Fibroblast of gingiva (primary cell): ENCODE measurements at regions not wholly inside any gene's neighbourhood (a gene's known extent, or its start where the extent isn't known, plus 50 kb on each side); places are given as distances from the start of the nearest gene placed in this dataset.
A peak's percentile ranks its signal among the peaks of the same experiment; 100 is the strongest.

Experiments used
- DNase-seq: peaks from one replicate; pipeline ENCODE4 v3.0.0-alpha.2; 2011; ENCODE audit warnings: low read depth

- DNase-seq: no peak
Measured at GRCh38 chr10:118501171-118501570, 94.3 kb downstream of the PRLHR start.

DNA sequence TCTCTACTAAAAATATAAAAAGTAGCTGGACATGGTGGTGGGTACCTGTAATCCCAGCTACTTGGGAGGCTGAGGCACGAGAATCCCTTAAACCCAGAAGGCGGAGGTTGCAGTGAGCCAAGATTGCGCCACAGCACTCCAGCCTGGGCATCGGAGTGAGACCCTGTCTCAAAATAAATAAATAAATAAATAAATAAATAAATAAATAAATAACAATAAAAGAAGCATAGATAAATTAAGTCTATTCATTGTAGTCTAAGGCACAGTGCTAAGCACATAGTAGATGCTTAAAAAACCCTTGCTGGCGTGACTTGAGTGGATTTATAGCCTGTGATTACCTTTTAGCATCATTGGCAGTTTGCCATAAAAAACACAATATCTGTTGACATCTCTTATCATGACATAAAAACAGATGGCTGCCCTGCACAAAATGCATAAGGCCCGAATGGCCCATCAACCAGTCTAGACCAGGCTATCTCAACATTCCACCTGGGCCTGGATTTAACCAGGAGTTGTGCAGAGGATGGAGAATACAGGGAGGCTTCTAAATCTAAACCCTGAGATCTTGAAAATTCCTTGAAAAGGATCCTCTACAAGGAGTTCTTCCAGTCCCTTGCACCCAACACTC lies 94.9 kb downstream of the PRLHR start:
- DNase-seq: no peak

GRCh38 chr10:118499186-118499585 lies 96.3 kb downstream of the PRLHR start:
- no peak for DNase-seq

GRCh38 chr10:118498623-118499022 lies 96.8 kb downstream of the PRLHR start:
- DNase-seq: no peak

DNA sequence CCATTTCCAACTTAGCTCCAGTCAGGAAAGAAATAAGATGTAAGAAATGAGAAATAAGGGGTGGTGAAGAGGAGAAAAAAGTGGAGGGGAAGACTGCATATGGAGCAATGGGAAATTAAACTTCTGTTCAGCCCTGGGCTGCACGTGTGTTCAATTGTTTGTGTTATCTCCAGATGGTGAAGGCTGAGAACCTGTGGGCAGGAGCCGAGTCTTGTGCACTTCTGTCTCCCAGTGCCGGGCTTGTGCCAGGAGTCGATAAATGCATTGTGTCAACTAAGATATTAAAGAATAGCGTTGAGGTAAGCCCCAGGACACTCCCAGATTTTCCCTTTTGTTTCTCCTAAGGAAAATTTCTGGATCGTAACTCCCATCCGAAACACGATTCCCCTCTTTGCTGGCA lies 98.2 kb downstream of the PRLHR start:
- DNase-seq: no peak

- DNase-seq: no peak
Measured at GRCh38 chr10:118496525-118496924, 98.9 kb downstream of the PRLHR start.

DNA sequence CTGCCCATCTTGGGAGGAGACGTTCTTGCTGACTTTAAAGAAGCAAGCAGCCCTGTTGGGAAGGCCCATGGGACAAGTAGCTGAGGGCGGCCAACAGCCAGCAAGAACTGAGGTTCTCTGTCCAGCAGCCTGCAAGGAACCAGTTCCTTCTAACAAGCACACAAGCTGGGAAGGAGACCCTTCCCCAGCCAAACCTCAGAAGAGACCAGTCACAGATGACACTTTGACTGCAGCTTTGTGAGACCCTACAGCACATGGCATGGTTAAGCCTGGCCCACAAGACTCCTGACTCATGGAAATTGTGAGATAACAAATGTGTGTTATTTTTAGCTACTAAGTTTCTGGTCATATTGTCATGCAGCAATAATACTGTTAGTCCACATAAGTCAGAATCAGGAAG lies 99.9 kb downstream of the PRLHR start:
- DNase-seq: no peak

- DNase-seq: no peak
Measured at GRCh38 chr10:118491055-118491454, 104.4 kb downstream of the PRLHR start.

DNA sequence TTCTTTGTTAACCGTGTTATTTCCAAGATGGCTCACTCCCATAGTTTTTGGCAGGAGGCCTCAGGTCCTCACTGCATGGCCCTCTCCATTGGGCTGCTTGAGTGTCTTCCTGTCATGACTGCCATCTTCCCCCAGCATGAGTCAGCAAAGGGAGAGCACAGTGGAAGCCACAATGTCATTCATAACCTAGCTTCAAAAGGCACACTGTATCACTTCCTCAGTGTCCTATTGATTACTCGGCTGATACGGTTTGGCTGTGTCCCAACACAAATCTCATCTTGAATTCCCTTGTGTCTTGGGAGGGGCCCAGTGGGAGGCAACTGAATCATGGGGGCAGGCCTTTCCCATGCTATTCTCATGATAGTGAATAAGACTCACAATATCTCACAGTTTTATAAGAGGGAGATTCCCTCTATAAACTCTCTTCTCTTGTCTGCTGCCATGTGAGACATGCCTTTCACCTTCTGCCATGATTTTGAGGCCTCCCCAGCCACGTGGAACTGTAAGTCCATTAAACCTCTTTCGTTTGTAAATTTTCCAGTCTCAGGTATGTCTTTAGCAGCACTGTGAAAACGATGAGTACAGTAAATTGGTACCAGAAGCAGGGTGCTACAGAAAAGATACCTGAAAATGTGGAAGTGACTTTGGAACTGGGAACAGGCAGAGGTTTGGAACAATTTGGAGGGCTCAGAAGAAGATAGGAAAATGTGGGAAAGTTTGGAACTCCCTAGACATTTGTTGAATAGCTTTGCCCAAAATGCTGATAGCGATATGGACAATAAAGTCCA lies 106.5 kb downstream of the PRLHR start:
- no peak for DNase-seq

DNA sequence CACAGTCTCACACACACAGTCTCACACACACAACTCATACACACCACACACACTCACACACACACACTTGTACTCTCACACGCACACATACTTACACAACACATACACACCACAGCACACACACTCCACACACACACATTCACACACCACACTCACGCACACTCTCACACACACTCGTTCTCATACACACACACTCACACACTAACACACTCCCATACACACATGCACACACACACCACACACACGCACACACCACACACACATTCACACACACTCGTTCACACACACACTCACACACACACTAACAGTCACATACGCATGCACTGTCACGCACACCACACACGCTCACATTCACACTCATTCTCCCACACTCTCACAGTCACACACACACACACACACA lies 109.8 kb downstream of the PRLHR start:
- DNase-seq: no peak

GRCh38 chr10:118484152-118484871 lies 111.1 kb downstream of the PRLHR start:
- DNase-seq: no peak

- DNase-seq: no peak
Measured at GRCh38 chr10:118483496-118483895, 112.0 kb downstream of the PRLHR start.

- DNase-seq: no peak
Measured at GRCh38 chr10:118482393-118483331, 112.8 kb downstream of the PRLHR start.

- DNase-seq: no peak
Measured at GRCh38 chr10:118481871-118482270, 113.6 kb downstream of the PRLHR start.

DNA sequence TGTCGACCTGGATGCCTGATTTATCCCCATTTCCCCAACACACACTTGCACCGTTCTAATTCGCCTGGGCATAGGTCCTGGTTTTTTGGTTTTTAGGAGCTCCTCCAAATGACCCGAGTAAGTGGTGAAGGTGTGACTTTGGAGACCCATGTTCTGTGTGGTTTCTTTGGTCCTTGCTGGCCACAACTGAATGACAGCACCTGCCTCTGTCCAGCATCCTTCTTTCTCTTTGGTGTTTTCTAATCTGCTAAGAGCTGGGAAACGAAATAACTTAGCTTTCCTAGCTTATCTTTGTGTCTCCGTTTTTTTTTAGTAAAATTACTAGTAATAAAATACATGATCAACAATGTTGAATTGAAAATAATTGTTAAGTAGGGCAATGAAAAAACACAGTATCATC lies 120.2 kb downstream of the PRLHR start:
- no peak for DNase-seq

DNA sequence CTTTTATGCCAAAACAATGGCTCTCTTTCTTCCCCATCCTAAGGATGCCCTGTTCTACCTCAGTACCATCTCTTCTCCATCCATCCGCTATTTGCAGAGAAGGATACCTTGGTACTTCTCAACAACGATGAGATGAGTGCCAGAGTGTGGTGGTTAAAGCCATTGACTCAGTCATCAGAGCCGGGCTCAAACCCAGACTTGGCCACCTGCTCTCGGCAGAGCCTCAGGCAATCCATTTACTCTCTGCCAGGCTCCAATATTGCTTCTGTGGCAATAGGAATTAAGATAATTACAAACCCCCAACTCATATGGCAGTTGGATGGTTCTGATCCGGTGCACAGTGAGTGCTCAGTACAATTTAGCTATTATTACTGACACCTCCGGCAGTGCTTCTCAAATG lies 121.3 kb downstream of the PRLHR start:
- DNase-seq: no peak

DNA sequence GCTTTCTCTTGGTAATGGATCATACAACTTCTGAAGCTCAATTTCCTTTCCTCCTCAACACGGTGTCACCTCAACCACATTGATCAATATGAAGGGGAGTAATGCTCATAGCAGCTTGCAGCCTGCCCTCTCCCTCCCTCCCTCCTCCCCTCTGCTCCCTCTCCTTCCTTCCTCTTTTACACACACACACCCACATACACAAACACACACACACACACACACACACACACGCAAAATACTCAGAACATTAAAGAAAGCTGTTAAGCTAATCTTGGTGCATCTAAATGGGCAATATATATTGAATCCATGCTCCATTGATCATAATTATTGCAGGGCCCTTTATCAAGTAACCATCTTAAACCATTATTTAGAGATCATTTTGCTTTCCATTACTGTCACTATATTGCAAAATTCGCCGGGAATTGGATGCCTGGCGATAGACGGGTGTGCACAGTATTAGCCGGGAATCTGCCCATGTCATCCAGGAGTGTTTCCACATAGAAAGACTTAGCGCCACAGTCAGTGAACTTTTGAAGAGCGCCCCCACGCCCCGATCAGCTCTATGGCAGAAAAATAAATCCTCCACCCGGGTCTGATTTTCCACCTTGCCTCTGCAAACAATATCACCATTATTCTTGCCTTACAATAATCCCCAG lies 122.0 kb downstream of the PRLHR start:
- DNase-seq: no peak

GRCh38 chr10:118472415-118473304 lies 122.8 kb downstream of the PRLHR start:
- no peak for DNase-seq

GRCh38 chr10:118471863-118472262 lies 123.6 kb downstream of the PRLHR start:
- DNase-seq: peak; percentile 39

DNA sequence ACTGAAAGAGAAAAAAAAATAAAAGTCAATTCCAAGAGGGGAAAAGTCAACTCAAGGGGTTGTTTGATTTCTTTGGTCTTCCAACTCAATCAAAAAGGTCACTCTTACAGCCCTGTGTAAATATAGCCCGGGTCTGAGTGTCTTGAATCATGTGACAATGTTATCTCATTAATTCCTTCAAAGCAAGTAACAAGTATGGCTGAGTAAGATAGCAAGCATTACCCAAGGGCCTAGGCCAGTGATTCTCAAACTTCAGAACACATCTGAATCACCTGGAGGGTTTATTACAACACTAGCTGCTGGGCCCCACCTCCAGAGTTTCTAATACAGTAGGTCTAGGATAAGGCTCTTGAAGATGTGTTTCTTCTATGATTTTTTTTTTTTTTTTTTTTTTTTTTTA lies 125.0 kb downstream of the PRLHR start:
- no peak for DNase-seq
